NCI-H69 (cell line): ENCODE measurements at regions not wholly inside any gene's neighbourhood (a gene's known extent, or its start where the extent isn't known, plus 50 kb on each side); places are given as distances from the start of the nearest gene placed in this dataset.

Experiments
- DNase-seq: peaks from one replicate; lab custom pipeline; 2025; lab: John Stamatoyannopoulos, UW

- DNase-seq = no peak
Measured at GRCh38 chr2:150783015-150783414, 295.5 kb upstream of the RND3 start.

GRCh38 chr2:150782613-150783012, 295.1 kb upstream of the RND3 start:
- DNase-seq = no peak

DNA sequence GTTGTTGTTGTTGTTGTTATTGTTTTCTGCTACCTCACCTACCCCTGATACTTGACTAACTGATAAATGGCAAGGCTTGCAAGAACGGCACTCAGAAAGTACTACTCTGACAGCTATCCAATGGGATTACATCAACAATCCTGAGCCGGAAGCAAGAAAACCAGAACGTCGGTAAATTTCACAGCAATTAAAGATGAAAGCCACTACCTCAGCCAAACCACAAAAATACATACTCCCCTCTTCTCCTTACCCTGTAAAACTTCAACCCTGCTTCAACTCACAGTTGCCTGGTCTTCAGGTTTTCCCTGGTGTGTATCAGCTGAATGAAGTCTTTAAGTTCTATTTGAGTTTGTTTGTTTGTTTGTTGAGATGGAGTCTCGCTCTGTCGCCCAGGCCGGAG, 293.7 kb upstream of the RND3 start:
- DNase-seq = no peak

DNA sequence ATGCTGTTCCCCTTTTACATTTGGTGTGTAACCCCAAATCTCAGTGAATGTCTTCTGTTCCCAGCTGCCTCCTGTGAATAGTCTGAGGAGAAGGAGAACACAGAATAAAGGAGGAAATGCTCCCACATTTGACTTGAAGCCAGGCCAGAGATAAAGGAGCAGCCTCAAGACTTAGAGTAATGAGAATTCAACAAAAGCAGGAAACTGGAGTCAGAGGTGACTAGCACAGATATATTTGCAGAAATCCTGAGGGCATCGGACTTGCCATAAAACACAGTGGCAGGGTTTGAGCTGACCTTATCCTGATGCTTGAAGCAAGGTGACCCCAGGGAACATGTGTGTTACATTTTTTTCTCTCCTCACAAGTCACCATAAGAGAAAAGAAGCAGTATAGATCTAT, 291.4 kb upstream of the RND3 start:
- no peak for DNase-seq

GRCh38 chr2:150769421-150769820, 282.0 kb upstream of the RND3 start:
- DNase-seq = no peak

GRCh38 chr2:150767991-150768746, 280.7 kb upstream of the RND3 start:
- DNase-seq = no peak

DNA sequence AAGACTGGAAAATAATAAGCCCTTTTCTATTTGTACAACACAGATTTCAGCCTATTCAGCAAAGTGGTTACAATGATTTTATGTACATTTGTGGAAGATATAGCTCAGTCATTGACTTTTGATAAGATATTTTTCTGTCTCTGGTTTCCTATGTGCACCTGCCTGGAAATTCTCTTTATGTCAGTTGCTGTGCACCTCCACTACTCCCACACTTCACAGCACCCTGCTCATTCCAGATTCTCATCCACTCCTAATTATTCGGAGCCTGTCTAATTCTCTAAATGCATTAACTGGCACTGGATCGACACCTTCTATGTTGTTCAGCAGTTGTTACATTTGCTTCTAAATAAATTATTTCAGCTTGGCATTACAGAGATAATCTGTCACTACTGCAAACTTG, 275.1 kb upstream of the RND3 start:
- DNase-seq = no peak

DNA sequence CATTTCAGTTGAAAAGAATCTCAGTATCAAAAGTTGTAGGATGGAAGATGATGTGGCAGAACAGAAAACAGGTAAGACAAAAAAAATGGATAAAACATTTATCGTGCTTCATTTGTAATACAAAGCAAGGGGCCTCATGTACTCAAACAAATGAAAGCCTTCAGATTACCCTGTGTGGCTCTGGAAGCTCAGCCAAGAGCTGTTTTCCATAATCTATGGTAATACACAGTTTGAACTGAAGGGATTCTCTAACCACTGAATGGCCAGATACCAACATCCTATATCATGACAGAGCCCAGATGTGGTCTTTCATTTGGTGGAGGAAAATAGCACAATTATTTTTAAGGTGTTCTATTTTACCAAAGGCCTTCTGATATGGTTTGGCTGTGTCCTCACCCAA, 272.1 kb upstream of the RND3 start:
- no peak for DNase-seq

DNA sequence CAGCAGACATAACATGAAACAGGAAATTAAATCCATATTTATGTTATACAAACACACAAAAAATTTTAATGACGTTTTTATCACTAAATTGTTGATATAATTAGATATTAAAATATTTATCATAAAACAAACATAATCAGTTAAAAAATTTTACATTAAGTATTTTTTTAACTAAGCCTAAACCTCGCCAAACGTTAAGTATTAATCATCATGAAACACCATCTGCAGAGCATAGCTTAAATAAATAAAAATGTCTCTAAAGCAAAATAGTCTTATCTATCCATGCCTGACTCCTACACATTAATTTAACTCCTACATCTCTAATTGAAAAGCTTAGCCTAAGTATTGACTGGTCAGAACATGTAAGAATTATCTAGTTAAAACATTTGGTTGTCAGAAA, 271.6 kb upstream of the RND3 start:
- DNase-seq = no peak

GRCh38 chr2:150752229-150752628, 264.8 kb upstream of the RND3 start:
- DNase-seq = no peak

DNA sequence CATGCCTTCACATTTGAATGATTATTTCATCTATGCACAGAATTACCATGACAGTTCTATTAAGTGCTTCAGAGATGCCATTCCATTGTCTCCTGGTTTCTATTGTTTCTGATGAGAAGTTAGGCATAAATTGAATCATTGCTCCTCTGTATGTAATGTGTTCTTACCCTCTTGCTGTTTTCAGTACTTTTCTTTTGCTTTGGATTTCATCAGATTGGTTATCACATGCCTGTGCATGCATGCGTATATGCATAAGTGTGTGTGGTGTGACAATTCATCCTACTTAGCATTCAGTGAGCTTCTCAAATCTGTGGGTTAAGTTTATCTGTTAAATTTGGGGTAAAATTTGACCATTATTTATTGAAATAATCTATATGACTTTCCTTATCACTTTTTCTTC, 263.3 kb upstream of the RND3 start:
- DNase-seq = no peak

GRCh38 chr2:150742094-150742493, 254.6 kb upstream of the RND3 start:
- no peak for DNase-seq

- DNase-seq = peak; percentile 2
Measured at GRCh38 chr2:150735894-150736498, 248.5 kb upstream of the RND3 start.

DNA sequence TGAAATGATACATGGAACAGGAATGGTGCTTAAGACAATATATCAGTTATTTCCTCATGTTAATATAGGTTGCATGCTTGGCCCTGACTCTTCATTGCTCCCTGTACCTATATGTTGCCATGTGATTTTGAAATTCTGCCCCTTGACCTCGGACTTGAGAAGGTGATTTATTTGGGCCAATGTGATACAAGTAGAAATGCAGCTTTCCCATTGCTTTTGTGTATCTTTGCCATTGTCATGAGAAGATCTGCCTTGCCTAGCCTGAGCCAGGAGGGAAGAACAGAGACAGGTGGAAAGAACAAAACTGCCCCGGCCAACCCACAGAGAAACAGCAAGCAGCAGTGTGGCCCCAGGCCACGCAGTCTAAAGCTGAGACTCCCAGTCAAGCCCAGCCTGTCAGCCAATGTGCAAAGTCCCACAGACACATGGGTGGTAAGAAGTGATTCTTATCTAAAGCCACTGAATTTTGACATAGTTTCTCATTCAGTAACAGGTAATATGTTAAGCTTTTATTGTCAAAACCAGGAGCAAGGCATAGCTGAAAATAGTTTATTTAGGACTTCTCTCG, 245.7 kb upstream of the RND3 start:
- no peak for DNase-seq

DNA sequence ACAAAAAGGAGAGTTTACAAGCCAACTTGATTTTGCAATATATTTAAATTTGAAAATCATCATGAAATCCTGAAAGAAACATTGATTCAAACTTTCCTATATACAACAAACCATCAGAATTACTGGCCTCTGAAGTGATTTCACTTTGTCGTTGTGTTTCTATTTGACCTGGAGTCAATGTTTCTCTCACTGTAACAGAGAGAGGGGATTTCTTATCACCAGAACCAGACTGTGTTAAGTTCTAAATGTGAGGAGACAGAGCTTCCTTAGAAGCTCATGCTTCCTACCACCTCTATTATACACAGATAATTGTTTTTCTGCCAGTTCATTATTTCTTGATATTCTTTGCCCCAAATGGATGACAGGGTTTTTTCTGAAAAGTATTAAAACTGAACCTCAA, 245.0 kb upstream of the RND3 start:
- no peak for DNase-seq

GRCh38 chr2:150732064-150732463, 244.6 kb upstream of the RND3 start:
- DNase-seq = no peak

DNA sequence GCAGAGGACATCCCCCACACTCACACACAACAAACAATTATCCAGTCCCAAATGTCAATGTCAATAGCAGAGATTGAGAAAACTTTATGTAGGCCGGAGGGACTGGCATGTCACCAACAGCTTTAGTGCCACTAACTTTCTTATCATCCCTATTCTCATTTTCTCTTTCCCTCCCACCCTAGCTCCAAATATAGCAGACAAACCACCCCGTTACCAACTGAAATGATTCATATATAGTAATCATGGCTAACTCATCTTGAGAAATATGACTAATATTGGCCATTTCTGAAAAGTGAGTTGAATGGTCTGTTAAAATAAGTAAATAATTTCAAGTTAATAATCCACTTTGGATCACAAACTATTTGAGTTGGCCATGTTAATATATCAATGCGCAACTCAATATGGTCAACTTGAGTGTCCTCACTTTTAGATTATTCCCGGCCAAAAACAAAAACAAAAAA, 242.1 kb upstream of the RND3 start:
- no peak for DNase-seq

- DNase-seq = no peak
Measured at GRCh38 chr2:150718280-150718679, 230.8 kb upstream of the RND3 start.

DNA sequence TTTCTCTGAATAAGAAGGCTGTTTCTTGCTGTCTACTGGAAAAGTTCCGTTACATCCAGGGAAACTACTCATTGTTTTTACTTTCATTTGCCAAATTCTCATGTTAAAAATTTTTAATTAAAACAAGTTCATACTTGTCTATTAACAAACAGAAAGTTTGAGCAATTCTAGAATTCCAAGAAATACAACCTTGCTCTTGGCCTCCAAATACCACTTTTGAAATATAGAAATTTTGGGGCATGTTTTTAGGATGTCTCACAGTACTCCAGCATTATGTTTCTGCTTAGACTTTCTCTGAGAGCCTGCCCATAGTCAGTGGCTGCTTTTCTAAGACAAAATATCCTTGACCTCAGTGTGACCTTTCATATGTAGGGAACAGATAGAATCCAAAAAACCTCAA, 228.7 kb upstream of the RND3 start:
- no peak for DNase-seq

DNA sequence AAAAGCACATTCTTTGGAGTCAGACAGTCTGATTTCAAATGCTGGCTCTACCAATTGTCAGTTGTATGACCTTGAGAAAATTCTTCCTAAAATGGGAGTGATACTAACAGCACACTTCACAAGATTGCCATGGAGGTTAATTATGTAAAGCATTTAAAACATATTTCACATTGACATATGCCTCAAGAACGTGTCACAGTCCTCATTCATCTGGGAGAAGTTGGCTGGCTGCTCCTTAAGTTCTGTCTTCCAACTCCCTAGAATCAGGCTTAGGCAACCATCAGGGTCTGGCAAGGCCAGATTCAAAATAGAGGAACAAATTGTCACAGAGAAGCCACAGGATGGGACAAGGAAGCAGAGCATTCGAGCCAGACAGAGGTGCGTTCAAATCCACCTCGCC, 228.0 kb upstream of the RND3 start:
- no peak for DNase-seq

DNA sequence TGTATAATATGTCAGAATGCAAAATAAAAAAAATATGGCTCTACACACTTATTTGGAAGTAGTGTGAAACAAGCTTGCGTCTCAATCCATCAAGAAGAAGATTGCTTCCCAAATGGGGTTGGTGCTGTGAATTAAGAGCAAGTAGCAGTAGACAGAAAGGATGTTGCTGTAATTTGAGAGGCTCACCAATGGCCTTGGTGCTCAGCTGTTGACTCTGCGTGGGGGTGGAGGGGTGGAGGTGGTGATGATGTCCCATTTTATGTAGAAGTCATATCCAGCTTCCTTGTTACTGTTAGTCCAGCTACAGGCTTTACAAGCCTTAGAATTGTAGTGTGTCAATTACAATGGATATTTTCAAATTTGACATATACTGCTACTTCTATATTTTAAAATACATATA, 223.4 kb upstream of the RND3 start:
- peak; percentile 75 for DNase-seq

GRCh38 chr2:150710041-150710440, 222.6 kb upstream of the RND3 start:
- no peak for DNase-seq

DNA sequence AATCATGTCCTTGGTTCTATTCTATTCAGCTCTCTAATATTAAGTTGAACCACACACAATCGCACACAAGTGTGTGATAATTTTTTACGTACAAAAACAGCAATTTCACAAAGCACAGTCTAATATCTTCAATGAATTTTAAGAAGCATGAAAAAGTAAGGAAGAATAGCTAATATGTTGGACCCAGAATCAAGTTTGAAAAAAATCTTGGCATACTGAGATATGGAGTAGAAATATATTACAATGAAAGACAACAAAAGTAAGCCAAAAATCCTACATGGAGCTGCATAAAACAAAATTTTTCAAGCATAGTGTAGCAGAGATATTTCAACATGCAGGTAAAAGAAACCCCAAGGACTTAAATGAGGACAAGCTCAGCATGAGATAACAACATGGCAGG, 219.1 kb upstream of the RND3 start:
- no peak for DNase-seq

- DNase-seq = no peak
Measured at GRCh38 chr2:150705767-150706166, 218.3 kb upstream of the RND3 start.
